A673 (cell line): ENCODE measurements at regions not wholly inside any gene's neighbourhood (a gene's known extent, or its start where the extent isn't known, plus 50 kb on each side); places are given as distances from the start of the nearest gene placed in this dataset.

Source experiments
- BruUV-seq: library from RNA; stranded (reverse); fragments of 400-500 nt; replicated peaks from 2 replicates; lab custom pipeline; 2021; lab: Mats Ljungman, UMichigan
- CTCF ChIA-PET: fragments of 300-600 bp; sonication (Branson Sonifier 250); formaldehyde crosslinking; loops from one replicate; lab custom pipeline; 2022; ENCODE audit warnings: antibody characterized with exemption; lab: Charles Lee
- POLR2A ChIA-PET: fragments of 300-600 bp; sonication (Branson Sonifier 250); formaldehyde crosslinking; loops from one replicate; lab custom pipeline; 2022; ENCODE audit warnings: antibody characterized with exemption; ENCODE audit not compliant: low non-redundant PET; lab: Charles Lee
- DNase-seq: peaks from one replicate; pipeline ENCODE4 v3.0.0-alpha.2; 2015; ENCODE audit warnings: low spot score
- H3K27ac ChIP-seq: fragments of 200-600 bp; sonication (generic); 2 replicates; pipeline ENCODE4 v1.5.1; 2016; ENCODE audit warnings: mixed run types, low read depth, mild to moderate bottlenecking, mixed read lengths, antibody characterized with exemption, low read length; ENCODE audit not compliant: poor library complexity, severe bottlenecking
- H3K27me3 ChIP-seq: fragments of 200-600 bp; sonication (generic); replicated peaks from 2 replicates; pipeline ENCODE4 v1.6.1; 2017; ENCODE audit warnings: mixed run types, low read depth, mild to moderate bottlenecking, mixed read lengths, antibody characterized with exemption, low read length; ENCODE audit not compliant: insufficient read depth, poor library complexity
- H3K36me3 ChIP-seq: fragments of 200-600 bp; sonication (generic); 2 replicates; pipeline ENCODE4 v1.6.1; 2016; ENCODE audit warnings: mixed run types, mild to moderate bottlenecking, mixed read lengths, antibody characterized with exemption, low read length; ENCODE audit not compliant: insufficient read depth, poor library complexity, severe bottlenecking
- H3K4me1 ChIP-seq: fragments of 200-600 bp; sonication (generic); 2 replicates; pipeline ENCODE4 v1.6.1; 2017; ENCODE audit warnings: mixed run types, mild to moderate bottlenecking, mixed read lengths, antibody characterized with exemption, low read length; ENCODE audit not compliant: insufficient read depth, poor library complexity, severe bottlenecking
- H3K4me3 ChIP-seq: fragments of 200-600 bp; sonication (generic); 2 replicates; pipeline ENCODE4 v1.5.1; 2016; ENCODE audit warnings: low read depth, mixed run types, mild to moderate bottlenecking, mixed read lengths, low read length; ENCODE audit not compliant: poor library complexity, severe bottlenecking
- H3K9me3 ChIP-seq: fragments of 200-600 bp; sonication (generic); 2 replicates; pipeline ENCODE4 v1.6.1; 2016; ENCODE audit warnings: mixed run types, low read depth, mild to moderate bottlenecking, mixed read lengths, antibody characterized with exemption, low read length; ENCODE audit not compliant: poor library complexity, severe bottlenecking
- EZH2 ChIP-seq: fragments of 200-600 bp; sonication (generic); IDR thresholded peaks from 2 replicates; pipeline ENCODE4 v1.6.1; 2017; ENCODE audit warnings: borderline replicate concordance, low read depth, mild to moderate bottlenecking, mixed read lengths, antibody characterized with exemption, low read length; ENCODE audit not compliant: poor library complexity, severe bottlenecking
- intact Hi-C: fragments of 100-400 bp; cut with micrococcal nuclease; formaldehyde crosslinking; loops from one replicate; pipeline ENCODE4 v1.10.0; 2022; ENCODE audit not compliant: unreplicated experiment
- TF ChIP-seq, protein P1 (sequence below): fragments of 300-800, 200-600 bp; sonication (generic); conservative IDR thresholded peaks from 2 replicates; pipeline ENCODE4 v1.5.1; 2017; ENCODE audit warnings: low read depth, mild to moderate bottlenecking, antibody characterized with exemption, low read length, moderate library complexity, mixed read lengths

DNA sequence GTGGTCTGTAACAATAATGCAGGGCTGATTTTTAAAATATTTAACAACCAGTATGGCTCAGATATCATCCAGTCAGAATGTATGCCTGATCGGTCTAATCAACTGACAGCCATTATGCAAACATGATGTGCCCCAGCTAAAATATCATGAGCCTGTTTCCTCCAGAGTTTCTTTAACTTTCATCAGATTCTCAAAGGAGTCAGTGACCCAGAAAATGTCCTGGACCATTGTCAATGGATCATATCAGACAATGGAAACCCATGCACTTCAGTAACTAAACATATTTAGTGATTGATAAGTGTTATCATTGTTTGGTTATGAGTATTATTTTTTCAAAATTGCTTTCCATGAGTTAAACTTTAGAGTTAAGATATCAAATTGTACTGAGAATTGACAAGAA lies 173.5 kb downstream of the LMBRD1 start:
- CTCF ChIA-PET: no interaction called here
- Histone ChIP-seq H3K9me3 (no peaks in the 10 kb centered on the region), H3K36me3 (no peaks in the 10 kb centered on the region), H3K27me3 (no peaks in the 10 kb centered on the region), H3K4me3 (no peak overlapping the region), H3K27ac (no peak overlapping the region), H3K4me1 (no peaks in the 10 kb centered on the region)
- DNase-seq: no peak
- POLR2A ChIA-PET: no interaction called here
- TF ChIP-seq, protein P1, sequence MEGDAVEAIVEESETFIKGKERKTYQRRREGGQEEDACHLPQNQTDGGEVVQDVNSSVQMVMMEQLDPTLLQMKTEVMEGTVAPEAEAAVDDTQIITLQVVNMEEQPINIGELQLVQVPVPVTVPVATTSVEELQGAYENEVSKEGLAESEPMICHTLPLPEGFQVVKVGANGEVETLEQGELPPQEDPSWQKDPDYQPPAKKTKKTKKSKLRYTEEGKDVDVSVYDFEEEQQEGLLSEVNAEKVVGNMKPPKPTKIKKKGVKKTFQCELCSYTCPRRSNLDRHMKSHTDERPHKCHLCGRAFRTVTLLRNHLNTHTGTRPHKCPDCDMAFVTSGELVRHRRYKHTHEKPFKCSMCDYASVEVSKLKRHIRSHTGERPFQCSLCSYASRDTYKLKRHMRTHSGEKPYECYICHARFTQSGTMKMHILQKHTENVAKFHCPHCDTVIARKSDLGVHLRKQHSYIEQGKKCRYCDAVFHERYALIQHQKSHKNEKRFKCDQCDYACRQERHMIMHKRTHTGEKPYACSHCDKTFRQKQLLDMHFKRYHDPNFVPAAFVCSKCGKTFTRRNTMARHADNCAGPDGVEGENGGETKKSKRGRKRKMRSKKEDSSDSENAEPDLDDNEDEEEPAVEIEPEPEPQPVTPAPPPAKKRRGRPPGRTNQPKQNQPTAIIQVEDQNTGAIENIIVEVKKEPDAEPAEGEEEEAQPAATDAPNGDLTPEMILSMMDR: no peak
- no peak for TF ChIP-seq EZH2
- intact Hi-C loops: no loop called here
- no TSS peak for BruUV-seq

DNA sequence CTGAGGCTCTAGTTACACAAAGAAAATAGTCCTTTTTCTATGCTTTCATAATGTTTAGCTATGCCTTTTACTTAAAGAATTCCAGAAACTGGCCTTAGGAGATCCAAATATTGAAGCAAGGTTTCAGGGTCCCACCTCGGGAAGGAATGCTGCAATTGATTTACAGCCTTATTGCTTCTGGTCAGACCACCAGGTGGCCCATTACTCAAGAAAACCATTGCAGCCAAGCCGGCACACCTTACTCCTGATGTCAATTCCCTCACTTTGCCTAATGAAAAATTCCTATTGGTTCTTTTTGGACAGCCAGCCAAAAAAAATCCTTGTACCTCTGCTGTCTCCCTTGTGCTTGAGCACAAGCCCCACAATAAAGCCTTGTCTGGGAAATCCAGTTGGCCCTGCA lies 173.9 kb downstream of the LMBRD1 start:
- TF ChIP-seq, protein P1: no peak
- no peak for TF ChIP-seq EZH2
- no peaks in the 10 kb centered on the region for H3K9me3 ChIP-seq
- BruUV-seq: no TSS peak
- ChIA-PET CTCF (no interaction called here), POLR2A (no interaction called here)
- H3K36me3 ChIP-seq: no peaks in the 10 kb centered on the region
- DNase-seq: no peak
- H3K4me3 ChIP-seq: no peak overlapping the region
- intact Hi-C loops: no loop called here
- no peaks in the 10 kb centered on the region for H3K27me3 ChIP-seq
- no peaks in the 10 kb centered on the region for H3K4me1 ChIP-seq
- H3K27ac ChIP-seq: no peak overlapping the region

DNA sequence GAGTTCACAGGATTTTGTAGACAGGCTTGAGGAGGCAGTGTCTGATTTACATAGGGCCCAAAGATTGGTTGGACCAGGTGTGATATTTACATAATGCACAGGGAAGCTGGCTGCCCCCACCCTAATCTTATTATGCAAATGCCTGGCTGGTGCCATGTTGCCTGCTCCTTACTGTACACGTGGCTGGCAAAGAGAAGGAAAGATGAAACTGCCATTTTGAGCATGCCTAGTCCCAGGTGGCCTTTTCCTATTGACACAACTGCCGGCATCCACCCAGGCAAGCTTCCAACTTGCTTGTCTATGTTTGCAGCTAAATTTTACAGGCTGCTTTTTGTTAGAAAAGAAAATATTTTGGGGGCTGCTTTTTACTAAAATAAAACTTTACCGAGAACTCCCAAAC lies 174.6 kb downstream of the LMBRD1 start:
- no peaks in the 10 kb centered on the region for H3K4me1 ChIP-seq
- TF ChIP-seq, protein P1: no peak
- TF ChIP-seq EZH2: no peak
- no peaks in the 10 kb centered on the region for H3K9me3 ChIP-seq
- intact Hi-C loops: no loop called here
- H3K27me3 ChIP-seq: no peaks in the 10 kb centered on the region
- DNase-seq: peak; percentile 21
- no TSS peak for BruUV-seq
- no peak overlapping the region for H3K27ac ChIP-seq
- H3K36me3 ChIP-seq: no peaks in the 10 kb centered on the region
- CTCF ChIA-PET: no interaction called here
- POLR2A ChIA-PET: no interaction called here
- H3K4me3 ChIP-seq: no peak overlapping the region
